Central memory CD8-positive, alpha-beta T cell (primary cell): ENCODE measurements at regions not wholly inside any gene's neighbourhood (a gene's known extent, or its start where the extent isn't known, plus 50 kb on each side); places are given as distances from the start of the nearest gene placed in this dataset.

Experiments used
- ATAC-seq: fragments of 150-1000 bp; cut with Tn5 transposase; replicated peaks from 2 replicates; pipeline ENCODE4 v1.10.0; 2022; ENCODE audit warnings: mild to moderate bottlenecking, moderate FRiP score, moderate number of reproducible peaks; ENCODE audit not compliant: poor library complexity, severe bottlenecking; ENCODE audit errors: extremely low read depth
- DNase-seq, 2 donors: peaks; one replicate each; pipeline ENCODE4 v3.0.0; 2021; ENCODE audit warnings: low spot score in 2 of 2
- H3K27ac Mint-ChIP-seq: one replicate; pipeline ENCODE4 v1.8.0; 2022; ENCODE audit warnings: low read depth, mild to moderate bottlenecking, moderate library complexity, mixed read lengths
- H3K27me3 Mint-ChIP-seq: one replicate; pipeline ENCODE4 v1.8.0; 2022; ENCODE audit warnings: mixed read lengths
- H3K36me3 Mint-ChIP-seq: one replicate; pipeline ENCODE4 v1.8.0; 2022; ENCODE audit warnings: mild to moderate bottlenecking, moderate library complexity, mixed read lengths; ENCODE audit not compliant: insufficient read depth
- H3K4me1 Mint-ChIP-seq: one replicate; pipeline ENCODE4 v1.8.0; 2022; ENCODE audit warnings: mixed read lengths
- H3K4me3 Mint-ChIP-seq: one replicate; pipeline ENCODE4 v1.8.0; 2022; ENCODE audit warnings: mild to moderate bottlenecking, moderate library complexity, mixed read lengths
- H3K9me3 Mint-ChIP-seq: one replicate; pipeline ENCODE4 v1.8.0; 2022; ENCODE audit warnings: mixed read lengths

GRCh38 chr6:163806755-163807499, 392.4 kb downstream of the QKI start:
- no peaks in the 10 kb centered on the region for H3K9me3 Mint-ChIP-seq
- no peaks in the 10 kb centered on the region for H3K4me1 Mint-ChIP-seq
- H3K27ac Mint-ChIP-seq: no peak overlapping the region
- no peaks in the 10 kb centered on the region for H3K36me3 Mint-ChIP-seq
- ATAC-seq (no peak), DNase-seq (no peak)
- H3K4me3 Mint-ChIP-seq: no peak overlapping the region
- H3K27me3 Mint-ChIP-seq: no peaks in the 10 kb centered on the region

DNA sequence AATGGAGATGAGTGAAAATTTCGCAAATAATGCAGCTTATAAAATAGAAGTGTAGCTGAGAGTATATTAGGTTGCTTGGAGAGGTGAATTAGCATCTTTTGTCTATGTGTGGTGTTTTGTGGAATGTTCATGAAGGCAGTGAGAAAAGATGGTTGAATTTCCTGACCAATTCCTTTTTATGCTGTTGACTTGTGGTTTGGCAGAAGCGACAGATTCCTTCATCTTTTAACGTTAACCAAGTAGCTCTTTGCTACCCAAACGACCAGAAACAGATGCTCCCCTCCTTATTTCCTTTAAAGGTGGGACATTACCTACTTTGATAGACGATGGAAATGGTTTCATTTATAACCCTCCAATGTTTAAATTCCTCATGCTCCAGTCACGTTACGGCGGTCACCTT, 390.5 kb downstream of the QKI start:
- no peaks in the 10 kb centered on the region for H3K9me3 Mint-ChIP-seq
- peaks cover 2% of the 10 kb centered on the region for H3K36me3 Mint-ChIP-seq
- H3K27ac Mint-ChIP-seq: no peak overlapping the region
- no peaks in the 10 kb centered on the region for H3K4me1 Mint-ChIP-seq
- no peaks in the 10 kb centered on the region for H3K27me3 Mint-ChIP-seq
- DNase-seq (no peak), ATAC-seq (no peak)
- H3K4me3 Mint-ChIP-seq: no peak overlapping the region

DNA sequence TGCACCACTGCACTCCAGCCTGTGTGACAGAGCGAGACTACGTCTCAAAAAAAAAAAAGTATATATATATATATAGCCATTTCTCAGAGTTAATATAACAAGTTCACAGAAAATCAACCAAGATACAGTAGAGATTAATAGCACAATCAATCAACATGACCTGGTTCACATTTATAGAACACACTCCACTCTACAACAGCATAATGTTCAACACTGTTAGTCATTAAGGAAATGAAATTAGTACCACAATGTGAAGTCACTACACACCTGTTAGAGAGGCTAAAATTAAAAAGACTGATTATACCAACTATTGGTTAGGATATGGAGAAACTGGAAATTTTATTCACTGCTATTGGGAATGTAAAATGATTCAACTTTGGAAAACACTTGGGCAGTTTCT, 387.7 kb downstream of the QKI start:
- Mint-ChIP-seq H3K4me3 (no peak overlapping the region), H3K4me1 (no peaks in the 10 kb centered on the region), H3K27me3 (peaks cover 22% of the 10 kb centered on the region), H3K27ac (no peak overlapping the region), H3K36me3 (peaks cover 2% of the 10 kb centered on the region), H3K9me3 (no peaks in the 10 kb centered on the region)
- ATAC-seq (no peak), DNase-seq (no peak)

DNA sequence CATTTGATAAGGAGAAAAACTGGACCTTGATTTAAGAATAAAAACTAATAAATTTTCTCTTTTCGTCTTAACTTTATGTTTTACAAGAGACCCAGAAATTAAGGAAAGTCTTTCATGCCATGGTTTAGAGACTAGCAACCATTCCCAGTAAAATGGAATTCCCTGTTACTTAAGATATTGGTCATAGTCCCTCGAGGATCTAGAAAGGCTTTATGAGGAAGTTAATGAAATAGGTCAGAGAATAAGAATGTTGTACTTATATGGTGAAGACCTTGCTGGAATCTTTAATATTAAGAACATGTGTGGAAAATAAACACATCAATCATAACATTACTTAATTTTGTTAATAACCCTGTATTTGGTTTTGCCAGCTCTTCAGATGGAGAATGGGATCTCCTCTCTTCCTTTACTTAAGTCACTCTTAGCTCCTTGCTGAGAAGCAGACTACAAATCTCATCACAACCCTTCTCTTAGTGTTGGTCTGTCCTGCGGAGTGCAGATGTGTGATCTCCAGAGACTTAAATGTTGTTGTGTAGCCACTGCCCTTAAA, 382.9 kb downstream of the QKI start:
- no peak for ATAC-seq
- H3K9me3 Mint-ChIP-seq: no peaks in the 10 kb centered on the region

DNA sequence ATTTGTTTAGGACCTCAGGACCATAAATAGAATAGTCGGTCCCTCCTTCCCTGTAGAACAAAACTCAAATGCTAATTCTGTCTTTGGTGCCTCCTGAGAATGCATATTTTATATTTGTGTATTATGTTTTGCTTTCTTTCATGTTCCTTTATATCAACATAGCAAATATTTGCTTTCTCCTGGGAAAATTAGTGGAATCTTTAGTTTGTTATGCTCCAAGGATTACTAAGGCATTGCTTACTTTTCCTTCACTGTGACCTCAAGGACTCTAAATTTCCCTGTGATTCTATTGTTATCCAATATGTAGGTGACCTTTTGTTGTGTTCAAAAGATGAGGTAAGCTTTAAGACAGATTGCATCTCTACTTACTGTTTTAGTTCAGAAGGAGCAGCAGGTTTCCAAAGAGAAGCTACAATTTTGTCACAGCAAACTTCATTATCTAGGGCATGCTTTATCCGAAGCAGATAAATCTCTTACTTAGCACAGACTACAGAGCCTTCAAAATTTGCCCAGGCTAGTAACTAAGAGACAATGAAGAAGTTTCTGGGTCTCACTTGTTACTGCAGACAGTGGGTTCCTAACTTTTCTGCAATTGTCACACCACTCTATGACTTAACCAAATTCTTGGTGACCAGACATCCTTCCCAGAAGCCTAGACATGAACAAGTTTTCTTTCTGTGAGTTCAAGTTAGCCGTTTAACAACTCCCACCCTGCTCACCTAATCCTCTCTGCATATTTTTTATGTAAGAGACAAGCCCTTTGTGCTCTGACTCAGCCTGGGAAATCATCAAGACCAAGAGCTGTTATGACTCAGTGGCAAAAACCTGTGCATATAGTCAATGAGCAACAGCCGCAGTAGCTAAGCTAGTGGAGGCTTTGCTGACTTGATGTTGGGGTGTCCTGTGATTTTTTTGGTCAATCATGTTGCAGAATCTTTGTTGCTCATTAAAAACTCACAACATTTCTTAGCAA, 378.8 kb downstream of the QKI start:
- ATAC-seq: no peak
- Mint-ChIP-seq H3K9me3 (no peaks in the 10 kb centered on the region), H3K4me3 (no peak overlapping the region), H3K4me1 (no peaks in the 10 kb centered on the region), H3K27me3 (peaks cover 42% of the 10 kb centered on the region), H3K27ac (no peak overlapping the region), H3K36me3 (no peaks in the 10 kb centered on the region)
- DNase-seq: no peak

More for the DNA sequence above, 382.9 kb downstream of the QKI start:
- H3K27me3 Mint-ChIP-seq: peaks cover 37% of the 10 kb centered on the region
- peaks cover 2% of the 10 kb centered on the region for H3K36me3 Mint-ChIP-seq
- no peak overlapping the region for H3K27ac Mint-ChIP-seq
- no peaks in the 10 kb centered on the region for H3K4me1 Mint-ChIP-seq
- H3K4me3 Mint-ChIP-seq: no peak overlapping the region
- DNase-seq: no peak

DNA sequence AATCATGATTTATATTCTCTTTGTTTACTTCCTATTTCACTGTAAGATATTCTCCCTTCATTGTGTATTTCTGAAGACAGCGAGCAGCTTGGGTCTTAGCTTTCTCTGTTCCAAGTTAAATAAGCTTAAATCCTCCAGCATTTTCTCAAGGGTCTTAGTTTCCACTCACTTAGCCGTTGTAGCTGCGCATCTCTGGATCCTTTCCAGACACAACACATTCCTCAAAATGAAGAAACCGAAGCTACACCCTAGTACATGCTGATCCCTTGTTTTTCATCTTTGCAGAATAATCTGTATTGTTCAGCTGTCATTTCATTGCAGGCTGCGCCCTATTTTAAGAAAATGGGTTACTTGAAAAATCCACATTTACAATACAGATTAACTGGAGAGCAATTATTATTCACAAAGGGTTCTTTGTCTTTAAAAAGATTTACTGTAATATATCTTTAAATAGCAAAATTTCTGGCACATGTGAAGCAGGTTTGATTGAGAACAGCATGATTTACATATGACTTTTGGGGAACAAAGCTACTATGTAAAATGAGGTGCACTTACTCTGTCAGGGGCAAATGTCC, 375.8 kb downstream of the QKI start:
- Mint-ChIP-seq H3K4me3 (no peak overlapping the region), H3K4me1 (peaks cover 6% of the 10 kb centered on the region), H3K27ac (no peak overlapping the region), H3K36me3 (no peaks in the 10 kb centered on the region), H3K9me3 (no peaks in the 10 kb centered on the region), H3K27me3 (peaks cover 30% of the 10 kb centered on the region)
- ATAC-seq (no peak), DNase-seq (no peak)

DNA sequence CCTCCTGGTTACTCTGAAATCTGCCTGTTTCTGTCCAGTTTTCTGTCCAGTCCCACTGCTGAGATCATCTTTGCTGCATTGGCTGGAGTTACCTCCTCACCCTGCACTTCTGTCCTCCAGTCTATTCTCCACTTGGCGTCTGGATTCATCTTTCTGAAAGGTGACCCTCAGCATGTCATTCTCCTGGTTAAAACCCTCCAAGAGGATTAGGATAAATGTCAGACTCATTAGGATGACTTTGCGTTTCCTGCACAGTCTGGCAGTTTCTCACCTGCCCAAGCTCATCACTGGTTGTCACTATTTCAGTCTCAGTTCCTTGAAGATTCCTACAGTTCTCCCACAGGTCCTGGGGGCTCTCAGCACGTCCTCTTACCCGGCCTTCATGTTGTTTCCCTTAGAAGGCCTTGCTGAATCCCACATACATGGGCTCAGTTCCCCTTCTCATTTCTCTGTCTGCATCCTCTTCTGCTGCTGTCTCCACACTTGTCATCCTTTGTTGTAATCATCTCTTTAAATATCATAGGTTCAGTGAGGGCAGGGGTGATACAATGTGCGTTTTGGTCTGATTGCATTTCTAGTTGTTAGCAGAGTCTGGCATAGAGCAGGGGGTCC, 374.8 kb downstream of the QKI start:
- Mint-ChIP-seq H3K4me1 (peaks cover 6% of the 10 kb centered on the region), H3K36me3 (no peaks in the 10 kb centered on the region), H3K4me3 (no peak overlapping the region), H3K27ac (no peak overlapping the region), H3K9me3 (no peaks in the 10 kb centered on the region), H3K27me3 (peaks cover 30% of the 10 kb centered on the region)
- DNase-seq (no peak), ATAC-seq (no peak)

DNA sequence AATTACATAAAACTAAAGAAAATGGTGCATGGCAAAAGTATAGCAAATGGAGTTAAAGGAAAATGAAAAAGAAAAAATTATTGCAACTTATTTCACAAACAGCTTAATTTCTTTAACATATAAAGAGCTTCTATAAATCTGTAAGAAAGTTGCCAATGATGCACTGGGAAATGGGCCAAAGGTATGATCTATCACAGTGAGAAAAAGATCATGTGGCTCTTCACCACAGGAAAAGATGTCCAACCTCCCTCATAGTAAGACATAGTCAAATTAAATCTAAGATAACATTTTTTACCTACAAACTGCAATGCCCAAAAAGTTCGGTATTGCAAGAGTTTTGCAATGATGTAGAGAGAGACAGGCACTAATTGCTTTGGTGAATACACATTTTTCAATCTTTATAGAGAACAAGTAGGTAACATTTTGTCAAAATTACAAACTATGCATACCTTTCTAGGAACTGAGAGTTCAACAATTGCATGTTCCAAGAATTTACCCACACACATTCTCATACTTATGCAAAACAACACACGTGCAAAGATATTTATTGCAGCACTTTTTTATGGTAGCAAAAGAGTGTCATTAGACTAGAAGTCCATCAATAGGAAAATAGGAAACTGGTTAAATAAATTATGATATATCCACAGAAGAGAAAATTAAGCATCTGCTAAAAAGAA, 372.6 kb downstream of the QKI start:
- ATAC-seq: no peak
- peaks cover 14% of the 10 kb centered on the region for H3K4me1 Mint-ChIP-seq
- H3K4me3 Mint-ChIP-seq: no peak overlapping the region
- H3K27me3 Mint-ChIP-seq: peaks cover 30% of the 10 kb centered on the region
- no peak for DNase-seq
- H3K27ac Mint-ChIP-seq: no peak overlapping the region
- H3K36me3 Mint-ChIP-seq: no peaks in the 10 kb centered on the region
- H3K9me3 Mint-ChIP-seq: no peaks in the 10 kb centered on the region

- no peak overlapping the region for H3K4me3 Mint-ChIP-seq
- ATAC-seq: no peak
- H3K27ac Mint-ChIP-seq: peak overlapping the region; percentile 56
- H3K36me3 Mint-ChIP-seq: no peaks in the 10 kb centered on the region
- no peak for DNase-seq
- no peaks in the 10 kb centered on the region for H3K9me3 Mint-ChIP-seq
- peaks cover 21% of the 10 kb centered on the region for H3K27me3 Mint-ChIP-seq
- peaks cover 13% of the 10 kb centered on the region for H3K4me1 Mint-ChIP-seq
These were observed 368.0 kb downstream of the QKI start for GRCh38 chr6:163782436-163783003.

DNA sequence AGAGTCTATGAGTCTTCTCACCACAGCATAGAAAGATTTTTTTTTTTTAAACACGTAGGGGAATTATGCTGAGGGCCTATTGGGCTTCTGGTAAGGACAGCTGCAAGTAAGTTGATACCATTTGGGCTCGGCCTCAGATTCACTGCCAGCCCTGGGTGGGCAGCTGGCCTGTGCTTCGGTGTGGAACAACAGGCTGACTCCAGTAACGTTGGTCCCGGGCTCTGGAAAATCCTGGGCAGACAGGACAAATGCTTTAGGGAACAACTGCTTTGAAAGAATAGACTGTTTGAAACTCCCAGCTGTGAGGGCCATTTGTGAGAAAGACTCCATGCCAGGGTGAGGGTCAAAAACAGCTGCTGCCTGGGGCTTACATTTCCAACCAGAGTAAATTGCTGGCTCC, 366.5 kb downstream of the QKI start:
- H3K36me3 Mint-ChIP-seq: no peaks in the 10 kb centered on the region
- H3K27ac Mint-ChIP-seq: no peak overlapping the region
- H3K9me3 Mint-ChIP-seq: no peaks in the 10 kb centered on the region
- H3K27me3 Mint-ChIP-seq: peaks cover 28% of the 10 kb centered on the region
- no peak overlapping the region for H3K4me3 Mint-ChIP-seq
- ATAC-seq (no peak), DNase-seq (no peak)
- peaks cover 8% of the 10 kb centered on the region for H3K4me1 Mint-ChIP-seq

- Mint-ChIP-seq H3K4me1 (peaks cover 8% of the 10 kb centered on the region), H3K27ac (no peak overlapping the region), H3K27me3 (peaks cover 28% of the 10 kb centered on the region), H3K36me3 (no peaks in the 10 kb centered on the region), H3K4me3 (no peak overlapping the region), H3K9me3 (no peaks in the 10 kb centered on the region)
- no peak for DNase-seq
- no peak for ATAC-seq
These were observed 365.3 kb downstream of the QKI start for GRCh38 chr6:163779727-163780284.
